ENCODE measurements at regions not wholly inside any gene's neighbourhood (a gene's known extent, or its start where the extent isn't known, plus 50 kb on each side); places are given as distances from the start of the nearest gene placed in this dataset.

DNA sequence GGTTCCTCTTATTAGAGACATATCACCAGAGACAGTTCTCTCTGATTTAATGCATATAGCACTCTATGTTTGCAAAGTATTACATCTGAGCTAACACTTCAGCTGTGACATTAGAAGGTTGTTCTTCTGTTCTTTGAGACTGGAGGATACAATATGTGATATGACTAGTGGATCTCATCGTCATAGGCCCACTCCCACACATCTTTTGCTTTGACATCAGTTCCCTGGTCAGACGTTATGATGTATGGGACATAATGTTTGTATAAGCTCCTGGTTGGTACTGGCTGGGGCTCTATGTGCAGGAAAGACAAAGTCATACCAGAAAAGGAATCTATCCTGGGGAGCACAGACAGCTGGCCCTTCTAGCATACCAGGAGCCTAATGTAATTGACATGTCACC is 57.7 kb upstream of the MAML3 start:
- DNase-seq (ENCODE audit: low spot score in 2 of 2) = no peak
- TF ChIP-seq POLR2A (IDR thresholded peaks at IDR 0.05) = no peak
- TF ChIP-seq, protein P1, sequence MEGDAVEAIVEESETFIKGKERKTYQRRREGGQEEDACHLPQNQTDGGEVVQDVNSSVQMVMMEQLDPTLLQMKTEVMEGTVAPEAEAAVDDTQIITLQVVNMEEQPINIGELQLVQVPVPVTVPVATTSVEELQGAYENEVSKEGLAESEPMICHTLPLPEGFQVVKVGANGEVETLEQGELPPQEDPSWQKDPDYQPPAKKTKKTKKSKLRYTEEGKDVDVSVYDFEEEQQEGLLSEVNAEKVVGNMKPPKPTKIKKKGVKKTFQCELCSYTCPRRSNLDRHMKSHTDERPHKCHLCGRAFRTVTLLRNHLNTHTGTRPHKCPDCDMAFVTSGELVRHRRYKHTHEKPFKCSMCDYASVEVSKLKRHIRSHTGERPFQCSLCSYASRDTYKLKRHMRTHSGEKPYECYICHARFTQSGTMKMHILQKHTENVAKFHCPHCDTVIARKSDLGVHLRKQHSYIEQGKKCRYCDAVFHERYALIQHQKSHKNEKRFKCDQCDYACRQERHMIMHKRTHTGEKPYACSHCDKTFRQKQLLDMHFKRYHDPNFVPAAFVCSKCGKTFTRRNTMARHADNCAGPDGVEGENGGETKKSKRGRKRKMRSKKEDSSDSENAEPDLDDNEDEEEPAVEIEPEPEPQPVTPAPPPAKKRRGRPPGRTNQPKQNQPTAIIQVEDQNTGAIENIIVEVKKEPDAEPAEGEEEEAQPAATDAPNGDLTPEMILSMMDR (IDR thresholded peaks at IDR 0.05) = no peak
- no peak overlapping the region for H3K4me3 ChIP-seq (ENCODE audit: low read depth, poor library complexity, severe bottlenecking)
- intact Hi-C loops (cut with DNase I; ENCODE audit: low total_unique reads) = no loop called here
- 87 to 92% methylated on average over 2 of the region's 2 CpGs for WGBS, 2 donors

DNA sequence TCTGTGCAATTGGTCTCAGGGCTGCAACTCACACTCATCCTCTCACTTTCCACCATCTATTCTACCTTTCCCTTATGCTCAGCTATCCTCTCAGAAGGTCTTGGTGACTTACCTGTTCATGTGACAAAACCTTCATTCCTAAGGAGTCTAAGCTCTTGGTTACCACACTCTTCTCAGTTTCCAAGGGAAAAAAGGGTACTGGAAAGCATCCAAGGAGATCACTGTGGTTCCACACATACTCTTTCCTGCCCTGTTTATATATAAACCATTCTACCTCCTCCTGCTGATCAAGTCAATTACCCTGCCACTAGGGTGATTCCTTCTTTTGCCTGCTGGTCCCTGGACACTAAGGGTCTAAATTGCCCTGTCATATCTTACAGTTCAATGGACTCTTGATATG is 57.2 kb upstream of the MAML3 start:
- intact Hi-C loops (cut with DNase I; ENCODE audit: low total_unique reads) = no loop called here
- no peak for DNase-seq (ENCODE audit: low spot score in 2 of 2)
- H3K4me3 ChIP-seq (ENCODE audit: low read depth, poor library complexity, severe bottlenecking) = no peak overlapping the region
- TF ChIP-seq, protein P1 (IDR thresholded peaks at IDR 0.05) = no peak
- no peak for TF ChIP-seq POLR2A (IDR thresholded peaks at IDR 0.05)

DNA sequence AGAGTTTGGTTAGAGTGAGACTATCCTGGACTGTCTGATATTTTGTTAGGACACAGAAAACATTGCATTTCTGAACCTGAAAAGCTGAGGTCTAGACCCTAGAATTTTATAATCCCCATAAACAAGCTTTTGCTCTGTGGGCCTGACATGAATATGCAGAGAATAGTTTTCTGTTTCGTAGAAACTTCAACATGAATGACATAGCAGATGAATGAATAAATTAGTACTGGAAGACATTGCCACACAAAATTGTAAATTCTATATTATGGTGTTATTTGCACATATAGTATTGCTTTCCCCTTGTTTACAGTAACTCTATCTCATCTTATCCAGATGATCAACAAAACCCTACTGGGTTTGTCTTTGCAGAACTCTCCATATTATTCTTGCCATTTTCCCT is 54.9 kb upstream of the MAML3 start:
- 91 to 98% methylated on average over 1 of the region's 1 CpG for WGBS, 2 donors
- intact Hi-C loops (cut with DNase I; ENCODE audit: low total_unique reads) = no loop called here
- no peak for DNase-seq (ENCODE audit: low spot score in 2 of 2)
- H3K4me3 ChIP-seq (ENCODE audit: low read depth, poor library complexity, severe bottlenecking) = no peak overlapping the region
- TF ChIP-seq, protein P1 (IDR thresholded peaks at IDR 0.05) = no peak
- no peak for TF ChIP-seq POLR2A (IDR thresholded peaks at IDR 0.05)

Measured in lower leg skin (tissue), 4 donors.